AG08395 (cell line): ENCODE measurements at regions not wholly inside any gene's neighbourhood (a gene's known extent, or its start where the extent isn't known, plus 50 kb on each side); places are given as distances from the start of the nearest gene placed in this dataset.

Experiments
- DNase-seq: peaks from one replicate; pipeline ENCODE4 v3.0.0; 2012; ENCODE audit warnings: mixed read lengths, low spot score

DNA sequence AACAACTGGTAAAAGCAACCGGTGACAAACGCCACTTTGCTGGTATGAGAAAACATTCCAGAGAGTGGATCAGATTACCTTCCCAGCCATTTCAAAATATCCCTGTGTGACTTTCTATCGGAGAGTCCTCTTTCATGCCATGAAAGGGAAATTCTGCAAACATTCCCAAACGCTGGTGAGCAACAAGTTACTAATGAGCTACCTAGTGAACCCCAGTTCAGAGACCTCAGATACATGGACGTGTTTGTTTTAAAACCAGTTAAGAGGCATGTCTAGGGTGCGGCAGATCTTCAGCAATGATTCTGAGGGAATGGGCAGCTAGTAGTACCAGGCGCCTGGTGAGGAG lies 418.2 kb upstream of the NR2F2 start:
- no peak for DNase-seq

GRCh38 chr15:95912728-95913127 lies 417.8 kb upstream of the NR2F2 start:
- DNase-seq = no peak

GRCh38 chr15:95916568-95916967 lies 413.9 kb upstream of the NR2F2 start:
- DNase-seq = no peak

DNA sequence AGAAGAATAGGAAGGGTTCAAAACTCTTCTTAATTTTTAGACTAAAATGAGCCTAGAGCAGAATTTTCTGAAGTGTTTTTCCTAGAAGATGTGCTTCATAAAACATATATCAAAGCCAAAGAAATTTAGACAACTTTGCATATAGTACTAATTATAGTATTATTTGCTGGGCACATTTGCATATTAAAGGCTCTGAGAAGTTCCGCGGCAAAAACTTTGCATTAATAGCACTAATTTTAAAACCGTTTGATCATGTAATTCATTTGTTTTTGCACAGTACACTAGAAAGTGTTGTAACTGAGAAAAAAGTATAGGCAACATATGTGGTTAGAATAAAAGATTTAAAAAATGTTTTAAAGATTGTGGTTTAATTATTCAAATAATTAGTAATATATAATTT lies 412.0 kb upstream of the NR2F2 start:
- DNase-seq = no peak

DNA sequence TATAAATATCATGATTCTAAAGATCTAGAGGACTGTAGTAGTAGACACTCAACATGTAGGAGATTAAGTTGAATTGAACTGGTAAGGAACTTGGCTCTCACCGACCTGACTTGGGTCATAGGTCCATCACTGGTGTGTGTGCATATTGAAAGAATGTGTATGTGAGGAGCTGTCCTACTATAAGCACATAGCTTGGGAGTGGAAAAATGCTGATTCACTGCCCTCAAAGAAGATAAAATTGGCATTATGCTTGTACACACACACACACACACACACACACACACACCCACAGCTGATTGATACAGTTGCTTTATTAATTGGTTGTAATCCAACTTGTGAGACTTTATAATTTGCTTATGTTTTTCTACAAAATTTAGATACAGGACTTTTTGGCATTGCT lies 411.0 kb upstream of the NR2F2 start:
- DNase-seq = no peak

GRCh38 chr15:95921404-95921803 lies 409.1 kb upstream of the NR2F2 start:
- DNase-seq = no peak

DNA sequence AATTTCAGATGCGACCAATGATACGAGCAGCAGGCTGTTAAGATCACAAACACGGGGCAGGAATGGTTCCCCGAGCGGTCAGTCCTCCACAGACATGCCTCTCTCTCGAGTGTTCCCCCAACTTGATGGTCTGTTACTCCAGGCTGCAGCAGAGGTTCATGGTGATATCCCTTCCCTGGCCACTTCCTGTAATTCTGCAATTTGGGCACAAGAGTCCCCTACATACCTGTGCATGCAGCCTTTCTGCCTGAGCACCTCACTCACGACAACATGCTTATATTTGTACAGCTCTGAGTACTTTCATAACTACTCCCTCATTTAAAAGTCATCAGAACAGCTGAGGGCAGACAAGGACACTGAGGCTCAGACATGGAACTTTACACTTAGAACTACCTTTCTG lies 408.1 kb upstream of the NR2F2 start:
- no peak for DNase-seq

- no peak for DNase-seq
Observed at GRCh38 chr15:95923792-95924191, 406.7 kb upstream of the NR2F2 start.

GRCh38 chr15:95928822-95929221 lies 401.7 kb upstream of the NR2F2 start:
- DNase-seq = no peak

DNA sequence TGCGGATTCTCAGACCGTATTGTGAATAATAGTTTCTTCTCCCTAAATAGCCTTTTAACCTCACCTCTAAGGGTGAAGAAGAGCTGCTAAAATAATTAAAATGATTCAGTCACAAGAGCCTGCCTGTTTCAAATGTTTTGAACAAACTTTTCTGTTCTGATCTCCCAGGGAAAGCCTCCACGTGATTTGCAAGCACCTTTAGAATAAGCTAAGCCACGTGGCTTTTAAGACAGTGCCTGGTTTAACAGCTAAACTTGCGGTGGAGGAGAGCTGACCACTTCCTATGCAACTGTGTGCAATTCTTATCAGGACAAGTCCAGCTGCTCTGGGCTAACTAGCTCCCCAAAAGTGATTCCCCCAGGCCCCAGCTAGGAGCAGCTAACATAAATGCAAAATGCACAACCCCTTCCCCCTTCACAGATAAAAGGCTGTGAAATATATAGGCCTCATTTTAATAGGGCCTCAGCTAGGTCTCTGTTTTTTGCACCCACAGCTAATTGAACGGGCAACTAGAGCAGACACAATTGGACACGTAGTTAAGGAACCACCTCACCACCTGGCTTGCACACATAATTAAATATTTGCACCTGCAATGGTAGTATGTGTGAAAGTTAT lies 401.2 kb upstream of the NR2F2 start:
- no peak for DNase-seq

DNA sequence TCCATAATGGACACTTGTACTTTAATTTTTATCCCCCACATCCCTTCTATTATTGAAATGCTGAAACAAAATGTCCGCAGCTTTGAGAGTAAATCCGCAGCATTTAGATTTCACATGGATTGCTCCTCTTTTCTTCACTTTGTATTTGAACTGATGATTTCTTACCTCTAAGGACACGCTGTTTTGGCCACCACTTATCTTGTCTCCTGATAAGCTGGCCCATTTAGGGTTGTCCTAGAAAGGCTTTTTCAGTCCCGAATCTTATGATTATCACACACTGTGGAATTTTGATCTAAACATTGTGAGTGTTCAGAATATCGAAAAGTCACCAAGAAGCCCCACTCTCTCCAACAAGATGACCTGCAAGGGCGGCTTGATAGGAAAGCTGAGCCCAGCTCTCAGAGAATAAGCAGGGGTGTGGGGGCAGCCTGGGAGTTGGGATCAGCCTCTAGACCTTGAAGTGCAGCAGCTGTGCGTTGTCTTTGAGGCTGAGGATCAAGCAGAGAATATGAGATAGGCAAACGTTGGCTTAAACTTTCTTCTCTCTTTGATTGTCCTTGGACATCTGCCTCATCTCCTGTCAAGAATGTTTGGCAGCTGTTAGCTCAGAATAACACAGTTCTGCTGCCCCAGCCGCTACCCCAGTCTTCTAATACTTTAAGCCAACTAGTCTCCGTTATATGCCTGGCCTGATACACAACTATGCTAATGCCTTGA lies 399.7 kb upstream of the NR2F2 start:
- no peak for DNase-seq

DNA sequence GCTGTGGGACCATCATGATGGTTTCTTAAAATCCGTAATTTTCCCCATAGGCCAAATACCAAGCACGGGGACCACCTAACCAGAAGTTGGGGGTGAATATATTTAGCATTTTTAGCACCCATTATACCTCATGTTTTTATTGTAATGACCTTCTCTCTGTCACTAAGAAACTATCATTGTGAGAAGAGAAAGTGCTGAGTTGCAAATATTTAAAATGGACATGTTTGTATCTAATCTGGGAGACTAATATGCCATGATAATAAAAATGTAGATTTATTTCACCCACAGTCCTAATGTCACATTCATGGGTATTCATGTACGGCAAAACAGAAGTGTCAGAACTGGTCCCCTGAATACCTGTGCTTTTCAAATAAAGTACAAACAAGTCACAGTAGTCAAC lies 398.9 kb upstream of the NR2F2 start:
- no peak for DNase-seq

DNA sequence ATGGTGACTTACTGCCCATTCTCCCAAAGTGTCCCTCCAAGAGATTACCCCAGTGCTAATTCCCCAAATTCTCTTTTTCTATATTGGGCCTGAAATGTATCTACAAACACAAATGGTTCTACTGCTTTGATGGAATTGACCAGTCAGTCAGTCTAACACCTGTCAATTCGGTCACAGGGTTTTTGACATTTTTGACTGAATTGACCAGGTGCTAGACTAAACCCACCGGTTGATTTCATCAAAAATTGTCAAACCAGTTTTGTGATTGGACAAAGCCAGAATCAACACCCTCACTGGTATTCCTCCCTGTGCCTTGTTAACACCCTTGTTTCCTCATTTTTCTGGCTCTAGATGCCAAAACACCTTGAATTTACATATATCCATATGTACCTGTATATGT lies 398.4 kb upstream of the NR2F2 start:
- DNase-seq = no peak

DNA sequence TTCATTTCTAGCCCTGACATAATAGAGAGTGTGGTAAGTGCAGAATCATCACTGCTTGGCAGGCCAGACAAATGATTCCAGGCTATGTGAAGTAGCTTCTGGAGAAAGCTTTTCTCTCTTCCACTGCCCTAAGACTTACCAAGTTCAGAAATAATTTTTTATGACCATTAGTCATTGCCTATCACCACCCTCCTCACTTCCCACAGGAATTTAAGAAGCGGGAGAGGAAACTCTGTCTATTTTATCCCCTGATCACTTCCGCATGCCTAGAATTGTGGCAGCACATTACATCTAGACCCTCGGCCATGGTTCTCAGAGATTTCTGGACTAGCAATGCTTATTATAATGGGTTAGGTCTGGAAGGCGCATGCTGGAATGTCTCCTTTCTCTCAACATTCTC lies 397.8 kb upstream of the NR2F2 start:
- peak; percentile 26 for DNase-seq

DNA sequence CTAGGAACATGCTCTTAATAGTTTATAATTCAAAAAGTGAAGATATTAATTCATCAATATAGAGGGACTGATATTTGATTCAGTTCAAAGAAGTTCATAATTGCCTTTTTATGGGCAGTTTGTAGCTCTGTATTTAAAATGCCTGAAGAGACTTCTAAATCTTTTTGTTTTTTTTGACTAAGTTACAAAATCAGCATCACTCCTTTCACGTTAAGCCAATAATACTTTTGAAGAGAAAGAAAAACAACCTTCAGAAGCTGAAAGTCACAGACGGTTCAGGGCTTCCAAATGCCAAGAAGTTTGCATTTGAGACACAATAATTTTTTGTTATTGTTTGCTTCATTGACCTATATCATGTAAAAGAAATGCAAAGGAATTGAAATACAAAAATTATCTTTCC lies 394.6 kb upstream of the NR2F2 start:
- DNase-seq = no peak

- DNase-seq = no peak
Observed at GRCh38 chr15:95937128-95937528, 393.4 kb upstream of the NR2F2 start.

DNA sequence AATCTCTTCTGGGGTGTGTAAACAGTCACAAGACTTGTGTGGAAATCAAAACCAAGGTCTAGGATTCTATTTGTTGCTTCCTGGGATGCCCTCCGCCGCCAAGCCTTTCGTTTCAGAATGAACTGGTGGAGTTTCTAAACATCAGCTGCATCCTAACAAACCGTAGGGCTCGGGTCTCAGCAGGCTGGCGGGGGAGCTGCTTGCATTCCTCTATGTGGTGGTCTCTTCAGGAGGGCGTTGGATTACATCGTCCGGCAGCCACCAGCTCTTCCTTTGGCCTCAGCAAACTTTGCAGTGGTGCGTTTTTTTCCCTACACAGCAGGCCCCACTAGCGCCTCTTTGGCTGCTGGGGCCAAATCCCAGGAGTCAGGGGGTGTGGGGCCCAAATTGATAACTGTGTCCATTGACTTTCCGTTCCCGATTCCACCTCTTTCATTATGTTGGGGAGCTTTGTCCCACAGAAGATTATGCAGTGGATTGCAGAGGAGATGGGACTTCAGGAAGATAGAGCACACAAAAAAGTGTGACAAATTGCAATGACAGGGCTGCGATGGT lies 390.0 kb upstream of the NR2F2 start:
- no peak for DNase-seq

- no peak for DNase-seq
Observed at GRCh38 chr15:95944193-95944592, 386.3 kb upstream of the NR2F2 start.

GRCh38 chr15:95944661-95945255 lies 385.7 kb upstream of the NR2F2 start:
- DNase-seq = no peak

DNA sequence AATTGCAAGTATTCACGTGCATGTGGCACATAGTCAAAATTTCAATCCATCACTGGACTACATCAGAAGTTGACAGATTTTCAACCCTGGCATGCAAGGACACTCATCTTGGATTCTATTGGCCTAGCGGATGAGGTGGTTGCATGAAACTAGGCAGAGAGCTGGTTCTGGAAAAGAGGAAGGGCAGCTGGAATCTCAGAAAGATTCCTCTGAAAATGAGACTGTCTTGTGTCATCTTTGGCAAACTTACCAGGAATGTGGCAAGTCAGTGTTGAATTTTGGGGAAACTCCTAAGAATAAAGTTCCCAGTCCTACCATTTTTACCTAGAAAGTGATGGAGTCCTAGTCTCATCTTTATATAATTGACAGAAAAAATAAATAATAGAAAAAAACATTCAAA lies 384.3 kb upstream of the NR2F2 start:
- DNase-seq = no peak

GRCh38 chr15:95946926-95947325 lies 383.6 kb upstream of the NR2F2 start:
- DNase-seq = no peak

- DNase-seq = no peak
Observed at GRCh38 chr15:95948411-95948810, 382.1 kb upstream of the NR2F2 start.

GRCh38 chr15:95953032-95953431 lies 377.5 kb upstream of the NR2F2 start:
- no peak for DNase-seq

DNA sequence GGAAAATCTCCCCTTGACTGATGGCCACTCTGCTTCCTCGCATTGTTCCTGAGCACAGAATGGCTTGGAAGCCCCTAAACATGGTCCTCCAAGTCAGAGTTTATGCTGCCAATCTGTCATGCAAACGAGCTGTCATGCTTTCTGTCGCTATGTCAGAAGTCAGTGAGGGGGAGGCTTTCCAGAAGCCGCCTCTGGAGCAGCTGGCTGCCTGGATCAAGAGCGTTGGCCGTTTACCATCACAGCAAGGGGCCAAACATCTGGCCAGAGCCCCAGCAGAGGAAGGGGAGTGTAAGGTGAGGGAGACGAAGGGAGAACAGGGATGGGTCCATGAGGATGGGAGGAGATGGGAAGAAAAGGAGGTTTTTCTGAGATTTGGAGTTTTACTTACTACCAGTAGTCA lies 372.6 kb upstream of the NR2F2 start:
- DNase-seq = no peak
